ENCODE measurements at regions not wholly inside any gene's neighbourhood (a gene's known extent, or its start where the extent isn't known, plus 50 kb on each side); places are given as distances from the start of the nearest gene placed in this dataset.

DNA sequence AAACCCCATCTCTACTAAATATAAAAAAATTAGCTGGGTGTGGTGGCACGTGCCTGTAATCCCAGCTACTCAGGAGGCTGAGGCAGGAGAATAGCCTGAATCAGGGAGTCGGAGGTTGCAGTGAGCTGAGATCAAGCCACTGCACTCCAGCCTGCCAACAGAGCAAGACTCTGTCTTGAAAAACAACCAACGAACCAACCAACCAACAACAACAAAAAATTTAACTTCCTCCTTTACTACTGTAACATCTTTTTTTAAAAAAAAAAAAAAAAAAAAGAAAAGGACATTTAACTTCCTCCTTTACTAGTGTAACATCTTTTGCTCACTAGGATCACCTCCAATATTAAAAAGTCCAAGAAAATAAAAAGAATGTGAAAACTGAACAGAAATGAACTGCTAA, 92.3 kb upstream of the TMEM168 start:
- Mint-ChIP-seq H3K4me1 (ENCODE audit: low read depth) (peaks cover 5% of the 10 kb centered on the region), H3K4me3 (no peak overlapping the region), H3K9me3 (peaks cover 6% of the 10 kb centered on the region), H3K27me3 (ENCODE audit: insufficient read depth) (no peaks in the 10 kb centered on the region), H3K36me3 (ENCODE audit: low read depth) (peaks cover 9% of the 10 kb centered on the region), H3K27ac (no peak overlapping the region)
- no peak for DNase-seq (ENCODE audit: low spot score)
- intact Hi-C loops (cut with micrococcal nuclease): no loop called here

DNA sequence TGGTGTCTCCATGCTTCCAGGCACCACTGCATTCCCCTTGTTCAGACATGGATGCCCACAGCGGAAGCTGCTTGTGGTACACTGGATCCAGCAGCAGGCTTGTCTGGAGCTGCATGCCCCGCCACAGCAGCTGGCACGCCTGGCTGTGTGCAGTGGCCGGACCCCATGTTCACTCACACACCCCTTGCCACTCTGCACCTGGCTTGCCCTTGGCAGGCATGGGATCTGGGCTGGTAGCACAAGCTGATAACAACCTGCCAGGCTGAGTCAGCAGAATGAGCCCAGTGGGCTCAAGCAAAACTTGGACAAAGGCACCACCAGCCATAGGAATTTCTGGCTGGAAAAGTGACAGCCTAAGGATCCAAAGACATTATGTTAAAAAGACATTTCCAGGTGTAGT, 91.8 kb upstream of the TMEM168 start:
- Mint-ChIP-seq H3K36me3 (ENCODE audit: low read depth) (peaks cover 9% of the 10 kb centered on the region), H3K4me3 (no peak overlapping the region), H3K4me1 (ENCODE audit: low read depth) (peaks cover 5% of the 10 kb centered on the region), H3K27ac (no peak overlapping the region), H3K27me3 (ENCODE audit: insufficient read depth) (no peaks in the 10 kb centered on the region), H3K9me3 (peaks cover 6% of the 10 kb centered on the region)
- intact Hi-C loops (cut with micrococcal nuclease): no loop called here
- DNase-seq (ENCODE audit: low spot score): no peak

GRCh38 chr7:112880818-112881418, 90.7 kb upstream of the TMEM168 start:
- H3K27ac Mint-ChIP-seq: no peak overlapping the region
- peaks cover 6% of the 10 kb centered on the region for H3K9me3 Mint-ChIP-seq
- DNase-seq (ENCODE audit: low spot score): no peak
- no peak overlapping the region for H3K4me3 Mint-ChIP-seq
- H3K4me1 Mint-ChIP-seq (ENCODE audit: low read depth): peaks cover 5% of the 10 kb centered on the region
- H3K27me3 Mint-ChIP-seq (ENCODE audit: insufficient read depth): no peaks in the 10 kb centered on the region
- H3K36me3 Mint-ChIP-seq (ENCODE audit: low read depth): peaks cover 9% of the 10 kb centered on the region
- intact Hi-C loops (cut with micrococcal nuclease): no loop called here

GRCh38 chr7:112877691-112878460, 87.7 kb upstream of the TMEM168 start:
- Mint-ChIP-seq H3K36me3 (ENCODE audit: low read depth) (peaks cover 4% of the 10 kb centered on the region), H3K4me1 (ENCODE audit: low read depth) (peaks cover under 1% of the 10 kb centered on the region), H3K4me3 (no peak overlapping the region), H3K27me3 (ENCODE audit: insufficient read depth) (no peaks in the 10 kb centered on the region), H3K27ac (no peak overlapping the region), H3K9me3 (no peaks in the 10 kb centered on the region)
- intact Hi-C loops (cut with micrococcal nuclease): no loop called here
- DNase-seq (ENCODE audit: low spot score): no peak

- Mint-ChIP-seq H3K4me3 (no peak overlapping the region), H3K27me3 (ENCODE audit: insufficient read depth) (no peaks in the 10 kb centered on the region), H3K9me3 (no peaks in the 10 kb centered on the region), H3K36me3 (ENCODE audit: low read depth) (peaks cover 4% of the 10 kb centered on the region), H3K4me1 (ENCODE audit: low read depth) (no peaks in the 10 kb centered on the region), H3K27ac (no peak overlapping the region)
- intact Hi-C loops (cut with micrococcal nuclease): no loop called here
- no peak for DNase-seq (ENCODE audit: low spot score)
These were observed 86.7 kb upstream of the TMEM168 start for GRCh38 chr7:112876877-112877276.

- no peak for DNase-seq (ENCODE audit: low spot score)
- Mint-ChIP-seq H3K36me3 (ENCODE audit: low read depth) (peaks cover 4% of the 10 kb centered on the region), H3K4me1 (ENCODE audit: low read depth) (no peaks in the 10 kb centered on the region), H3K4me3 (no peak overlapping the region), H3K9me3 (no peaks in the 10 kb centered on the region), H3K27ac (no peak overlapping the region), H3K27me3 (ENCODE audit: insufficient read depth) (no peaks in the 10 kb centered on the region)
- intact Hi-C loops (cut with micrococcal nuclease): no loop called here
These were observed 84.7 kb upstream of the TMEM168 start for GRCh38 chr7:112874909-112875308.

- no peaks in the 10 kb centered on the region for H3K9me3 Mint-ChIP-seq
- DNase-seq (ENCODE audit: low spot score): no peak
- intact Hi-C loops (cut with micrococcal nuclease): no loop called here
- H3K4me3 Mint-ChIP-seq: no peak overlapping the region
- peaks cover 4% of the 10 kb centered on the region for H3K36me3 Mint-ChIP-seq (ENCODE audit: low read depth)
- H3K4me1 Mint-ChIP-seq (ENCODE audit: low read depth): no peaks in the 10 kb centered on the region
- H3K27ac Mint-ChIP-seq: no peak overlapping the region
- H3K27me3 Mint-ChIP-seq (ENCODE audit: insufficient read depth): no peaks in the 10 kb centered on the region
These were observed 83.8 kb upstream of the TMEM168 start for GRCh38 chr7:112873831-112874553.

DNA sequence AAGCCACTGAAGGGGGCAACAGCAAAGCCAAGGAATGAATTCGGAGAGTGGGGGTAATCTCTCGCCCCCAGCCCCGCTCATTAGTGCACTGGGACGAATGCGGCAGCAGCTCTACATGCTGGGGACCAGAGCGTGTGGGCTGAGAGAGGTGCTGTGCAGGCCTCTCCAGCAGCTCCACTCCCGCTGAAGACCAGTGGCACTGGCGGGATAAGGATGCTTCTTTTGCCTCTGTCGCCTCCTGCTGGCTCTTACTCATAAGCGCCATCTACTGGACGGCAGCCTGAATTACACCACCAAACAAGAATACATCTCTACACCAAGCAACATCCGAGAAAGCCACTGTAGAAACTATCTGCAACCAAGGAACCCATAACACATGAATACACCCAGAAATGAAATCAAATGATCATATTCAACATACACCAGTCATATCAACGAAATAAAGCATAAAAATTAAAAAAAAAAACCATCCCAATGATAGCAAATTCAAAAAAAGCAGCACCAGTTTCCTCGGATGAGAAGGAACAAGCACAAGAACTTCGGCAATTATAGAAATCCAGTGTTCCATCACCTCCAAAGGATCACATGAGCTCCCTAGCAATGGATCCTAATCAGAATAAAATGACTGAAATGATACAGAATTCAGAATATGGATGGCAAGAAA, 79.0 kb upstream of the TMEM168 start:
- Mint-ChIP-seq H3K4me1 (ENCODE audit: low read depth) (peaks cover 9% of the 10 kb centered on the region), H3K27ac (no peak overlapping the region), H3K36me3 (ENCODE audit: low read depth) (no peaks in the 10 kb centered on the region), H3K27me3 (ENCODE audit: insufficient read depth) (no peaks in the 10 kb centered on the region), H3K4me3 (no peak overlapping the region), H3K9me3 (no peaks in the 10 kb centered on the region)
- intact Hi-C loops (cut with micrococcal nuclease): loop anchor here (1.0 to 5.0 kb wide), 3 partner anchors 77 to 1128 kb away; partner anchors contain the start of gene TMEM168
- DNase-seq (ENCODE audit: low spot score): peak; percentile 27

DNA sequence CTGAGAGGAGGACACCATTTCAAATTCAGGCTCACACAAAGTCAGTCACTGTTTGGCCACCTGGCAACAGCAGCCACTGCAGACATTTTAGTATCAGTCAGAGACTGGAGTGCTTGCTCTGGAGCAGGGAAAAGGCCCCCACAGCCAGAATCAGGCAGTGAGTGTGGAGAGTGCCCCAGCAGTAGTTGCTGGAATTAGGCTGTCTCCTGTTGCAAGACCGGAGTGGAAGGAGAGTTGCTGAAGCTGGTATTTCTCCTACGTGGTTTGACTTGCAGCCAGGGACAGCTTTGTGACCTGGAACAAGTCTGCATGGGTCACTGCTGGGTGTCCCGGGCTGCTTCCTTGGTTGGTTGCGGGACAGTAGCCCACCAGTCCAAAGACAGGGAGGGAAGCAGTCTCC, 78.4 kb upstream of the TMEM168 start:
- no peak overlapping the region for H3K4me3 Mint-ChIP-seq
- peaks cover 9% of the 10 kb centered on the region for H3K4me1 Mint-ChIP-seq (ENCODE audit: low read depth)
- no peak for DNase-seq (ENCODE audit: low spot score)
- intact Hi-C loops (cut with micrococcal nuclease): loop anchor here (1.0 to 5.0 kb wide), 3 partner anchors 76 to 1127 kb away; partner anchors contain the start of gene TMEM168
- H3K9me3 Mint-ChIP-seq: no peaks in the 10 kb centered on the region
- no peak overlapping the region for H3K27ac Mint-ChIP-seq
- no peaks in the 10 kb centered on the region for H3K36me3 Mint-ChIP-seq (ENCODE audit: low read depth)
- no peaks in the 10 kb centered on the region for H3K27me3 Mint-ChIP-seq (ENCODE audit: insufficient read depth)

DNA sequence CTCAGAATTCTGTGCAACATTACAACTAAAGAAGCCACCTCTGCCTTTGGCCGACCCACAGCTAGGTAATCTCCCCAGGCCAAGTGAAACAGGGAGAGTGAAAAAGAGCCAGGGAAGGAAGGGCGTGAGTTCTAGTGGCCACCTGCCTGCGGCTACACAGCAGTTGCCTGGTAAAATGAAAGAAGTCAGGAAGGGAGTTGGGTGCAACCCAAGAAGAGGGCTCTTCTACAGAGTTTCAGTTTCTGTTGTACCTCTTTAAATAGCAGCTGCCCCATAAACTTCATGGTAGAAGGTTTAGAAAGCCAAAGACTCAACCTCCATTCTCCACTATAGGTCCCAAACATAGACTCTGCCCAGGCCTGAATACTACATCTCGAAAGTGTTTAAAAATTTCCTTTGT, 76.2 kb upstream of the TMEM168 start:
- Mint-ChIP-seq H3K36me3 (ENCODE audit: low read depth) (peaks cover 2% of the 10 kb centered on the region), H3K9me3 (no peaks in the 10 kb centered on the region), H3K27me3 (ENCODE audit: insufficient read depth) (no peaks in the 10 kb centered on the region), H3K4me1 (ENCODE audit: low read depth) (peaks cover 9% of the 10 kb centered on the region), H3K4me3 (no peak overlapping the region), H3K27ac (no peak overlapping the region)
- DNase-seq (ENCODE audit: low spot score): no peak
- intact Hi-C loops (cut with micrococcal nuclease): loop anchor here (5.0 kb wide), 1 partner anchor 74 kb away; the partner anchor contains the start of gene TMEM168

GRCh38 chr7:112864380-112864779, 74.2 kb upstream of the TMEM168 start:
- DNase-seq (ENCODE audit: low spot score): no peak
- Mint-ChIP-seq H3K27ac (no peak overlapping the region), H3K36me3 (ENCODE audit: low read depth) (peaks cover 2% of the 10 kb centered on the region), H3K9me3 (no peaks in the 10 kb centered on the region), H3K4me1 (ENCODE audit: low read depth) (peaks cover 9% of the 10 kb centered on the region), H3K4me3 (no peak overlapping the region), H3K27me3 (ENCODE audit: insufficient read depth) (no peaks in the 10 kb centered on the region)
- intact Hi-C loops (cut with micrococcal nuclease): no loop called here

- H3K27me3 Mint-ChIP-seq (ENCODE audit: insufficient read depth): no peaks in the 10 kb centered on the region
- DNase-seq (ENCODE audit: low spot score): no peak
- H3K36me3 Mint-ChIP-seq (ENCODE audit: low read depth): peaks cover 2% of the 10 kb centered on the region
- H3K27ac Mint-ChIP-seq: no peak overlapping the region
- no peak overlapping the region for H3K4me3 Mint-ChIP-seq
- intact Hi-C loops (cut with micrococcal nuclease): no loop called here
- no peaks in the 10 kb centered on the region for H3K9me3 Mint-ChIP-seq
- no peaks in the 10 kb centered on the region for H3K4me1 Mint-ChIP-seq (ENCODE audit: low read depth)
These were observed 68.6 kb upstream of the TMEM168 start for GRCh38 chr7:112858838-112859237.

- Mint-ChIP-seq H3K4me3 (no peak overlapping the region), H3K36me3 (ENCODE audit: low read depth) (no peaks in the 10 kb centered on the region), H3K27me3 (ENCODE audit: insufficient read depth) (peaks cover 1% of the 10 kb centered on the region), H3K27ac (no peak overlapping the region), H3K4me1 (ENCODE audit: low read depth) (no peaks in the 10 kb centered on the region), H3K9me3 (no peaks in the 10 kb centered on the region)
- intact Hi-C loops (cut with micrococcal nuclease): no loop called here
- no peak for DNase-seq (ENCODE audit: low spot score)
These were observed 65.0 kb upstream of the TMEM168 start for GRCh38 chr7:112855227-112855626.

All from activated T-helper 1 cell treated with anti-CD3 and anti-CD28 coated beads, Interleukin-12 subunit alpha, Interleukin-12 subunit beta, Interleukin-2, Interleukin-4 antibody, amounts not matched to agents 30 ng/mL and 10 ng/mL and 1 ng/mL, durations not matched to agents 14 hours and 24 hours and 36 hours (primary cell).